Endometrial microvascular endothelial cells (primary cell): ENCODE measurements at regions not wholly inside any gene's neighbourhood (a gene's known extent, or its start where the extent isn't known, plus 50 kb on each side); places are given as distances from the start of the nearest gene placed in this dataset.

Experiments
- in situ Hi-C: cut with HindIII; loops from 2 replicates; pipeline ENCODE4 v1.10.0; 2017; ENCODE audit warnings: low sequenced_read_pairs, low pct_unique_long_range_greater_than_20kb; ENCODE audit errors: inconsistent ontology term

GRCh38 chr1:185490924-185491323 lies 173.9 kb upstream of the IVNS1ABP start:
- in situ Hi-C loops, result no loop called here

DNA sequence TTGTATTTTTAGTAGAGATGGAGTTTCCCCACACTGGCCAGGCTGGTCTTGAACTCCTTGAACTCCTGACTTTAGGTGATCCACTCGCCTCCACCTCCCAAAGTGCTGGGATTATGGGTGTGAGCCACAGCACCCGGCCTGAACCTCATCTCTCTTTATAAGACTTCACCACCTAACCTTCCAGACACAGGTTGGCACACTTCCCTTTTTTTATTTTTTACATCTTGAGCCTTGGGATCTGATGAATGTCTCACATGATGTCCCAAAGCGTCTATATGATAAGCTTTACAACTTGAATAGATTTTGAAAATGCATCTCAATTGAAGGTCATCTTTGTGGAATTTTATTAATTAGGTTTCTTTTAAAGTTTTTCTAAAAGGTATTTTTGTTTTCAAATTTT lies 172.4 kb upstream of the IVNS1ABP start:
- in situ Hi-C loops, result no loop called here

DNA sequence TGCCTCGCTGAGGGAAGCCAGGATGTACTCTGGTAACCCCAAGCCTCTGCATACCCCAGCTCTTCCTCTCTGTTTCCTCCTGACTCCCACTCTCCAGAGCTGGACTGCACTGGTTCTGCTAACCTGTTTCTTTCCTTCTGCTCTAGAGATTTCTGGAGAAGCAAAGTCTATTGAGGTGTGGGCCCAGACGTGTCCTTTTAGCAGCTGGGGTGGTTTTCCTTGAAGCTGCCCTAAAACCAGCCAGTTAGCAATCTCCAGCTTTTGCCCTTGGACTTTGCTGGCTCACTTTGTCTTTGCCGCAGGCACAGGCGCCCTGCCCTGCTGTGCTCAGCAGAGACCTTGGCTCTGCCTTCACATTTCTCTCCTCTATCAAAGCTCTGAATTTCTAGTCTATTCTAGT lies 171.8 kb upstream of the IVNS1ABP start:
- in situ Hi-C loops, result no loop called here

DNA sequence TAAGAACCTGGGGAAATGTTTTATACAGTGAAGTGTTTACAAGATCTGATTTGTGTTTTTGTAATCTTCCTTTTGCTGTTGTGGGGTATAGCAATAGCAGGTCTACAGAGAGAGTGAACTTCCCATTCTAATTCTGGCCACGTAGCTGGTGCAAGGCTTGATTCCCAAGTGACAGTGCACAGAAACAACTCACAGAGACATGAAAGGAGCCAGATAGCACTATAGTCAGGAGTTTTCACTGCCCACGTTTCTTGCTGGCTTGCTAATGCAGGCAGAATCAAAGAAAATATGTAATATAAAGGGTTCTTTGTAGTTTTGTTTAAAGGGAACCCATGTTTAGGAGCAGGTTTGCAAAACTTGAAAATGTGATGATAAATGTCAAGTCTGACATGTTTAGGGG lies 170.9 kb upstream of the IVNS1ABP start:
- in situ Hi-C loops, result no loop called here

GRCh38 chr1:185487026-185487425 lies 170.0 kb upstream of the IVNS1ABP start:
- in situ Hi-C loops, result no loop called here

GRCh38 chr1:185486346-185486745 lies 169.3 kb upstream of the IVNS1ABP start:
- in situ Hi-C loops, result no loop called here

GRCh38 chr1:185483664-185484450 lies 166.8 kb upstream of the IVNS1ABP start:
- in situ Hi-C loops, result no loop called here

DNA sequence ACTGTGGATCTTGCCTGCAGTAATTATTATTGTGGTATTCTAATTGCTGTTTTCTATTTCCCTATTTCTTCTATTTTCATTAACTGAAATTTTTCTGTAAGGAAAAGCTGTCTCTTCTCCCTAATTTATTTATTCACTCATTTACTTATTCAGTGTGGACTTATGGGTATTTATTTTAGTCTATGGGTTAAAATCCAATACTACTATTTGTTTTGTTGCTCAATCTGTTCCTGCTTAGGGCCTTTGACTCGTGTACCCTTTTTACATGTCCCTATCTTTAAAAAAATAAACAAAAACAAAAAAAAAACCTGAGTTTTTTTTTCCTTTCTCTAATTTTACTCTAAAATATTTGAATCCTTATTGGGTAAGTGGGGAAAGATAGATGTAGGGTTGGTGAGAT lies 166.2 kb upstream of the IVNS1ABP start:
- in situ Hi-C loops, result no loop called here

DNA sequence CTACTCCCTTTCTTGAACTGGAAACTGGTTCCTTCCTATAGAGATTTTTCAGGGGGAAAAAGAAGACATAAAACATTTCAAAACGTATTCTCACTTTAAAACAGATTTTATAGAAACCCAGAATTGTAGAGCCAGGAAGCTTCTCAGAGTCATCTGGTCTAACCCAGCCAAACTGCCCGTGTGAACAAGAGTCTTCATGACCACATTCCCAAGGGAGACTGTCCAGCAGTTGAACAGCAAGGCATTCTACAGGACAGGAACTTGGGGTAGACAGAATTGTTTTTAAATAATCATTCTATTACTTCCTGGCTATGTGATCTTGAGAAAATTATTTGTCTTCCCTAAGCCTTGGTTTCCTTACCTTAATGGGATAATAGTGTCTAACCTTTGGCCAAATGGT lies 163.5 kb upstream of the IVNS1ABP start:
- in situ Hi-C loops, result no loop called here

DNA sequence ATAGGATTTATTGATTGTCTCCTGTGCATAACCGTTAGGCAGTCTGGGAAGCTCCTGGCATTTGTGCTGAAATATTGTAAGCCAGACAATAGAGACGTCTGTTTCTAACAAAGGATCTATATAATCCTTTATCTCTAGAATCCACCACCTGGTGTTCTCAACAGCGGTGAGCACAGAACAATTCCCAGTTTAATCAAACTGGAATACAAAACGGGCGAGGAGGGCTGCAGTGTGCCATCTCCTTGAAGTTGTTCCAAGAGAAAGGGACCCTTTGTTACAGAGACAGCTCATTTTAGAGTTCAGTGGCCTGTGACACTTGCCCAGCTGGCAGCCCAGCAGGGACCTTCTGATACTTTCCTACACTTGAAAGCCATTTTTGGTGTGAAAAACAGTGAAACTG lies 162.8 kb upstream of the IVNS1ABP start:
- in situ Hi-C loops, result no loop called here

DNA sequence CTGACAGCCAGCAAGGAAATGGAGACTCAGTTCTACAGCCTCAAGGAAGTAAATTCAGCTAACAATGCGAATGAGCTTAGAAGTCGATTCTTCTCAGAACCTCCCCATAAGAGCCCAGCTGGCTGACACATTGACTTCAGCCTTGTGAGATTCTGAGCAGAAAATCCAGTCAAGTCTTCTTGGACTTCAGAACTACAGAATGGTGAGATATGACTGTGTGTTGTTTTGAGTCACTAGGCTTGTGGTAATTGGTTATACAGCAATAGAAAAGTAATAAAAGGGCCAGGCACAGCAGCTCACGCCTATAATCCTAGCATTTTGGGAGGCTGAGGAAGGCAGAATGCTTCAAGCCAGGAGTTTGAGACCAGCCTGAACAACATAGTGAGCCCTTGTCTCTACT lies 161.8 kb upstream of the IVNS1ABP start:
- in situ Hi-C loops, result no loop called here

- in situ Hi-C loops, result no loop called here
These were observed 160.9 kb upstream of the IVNS1ABP start for GRCh38 chr1:185477638-185478580.

DNA sequence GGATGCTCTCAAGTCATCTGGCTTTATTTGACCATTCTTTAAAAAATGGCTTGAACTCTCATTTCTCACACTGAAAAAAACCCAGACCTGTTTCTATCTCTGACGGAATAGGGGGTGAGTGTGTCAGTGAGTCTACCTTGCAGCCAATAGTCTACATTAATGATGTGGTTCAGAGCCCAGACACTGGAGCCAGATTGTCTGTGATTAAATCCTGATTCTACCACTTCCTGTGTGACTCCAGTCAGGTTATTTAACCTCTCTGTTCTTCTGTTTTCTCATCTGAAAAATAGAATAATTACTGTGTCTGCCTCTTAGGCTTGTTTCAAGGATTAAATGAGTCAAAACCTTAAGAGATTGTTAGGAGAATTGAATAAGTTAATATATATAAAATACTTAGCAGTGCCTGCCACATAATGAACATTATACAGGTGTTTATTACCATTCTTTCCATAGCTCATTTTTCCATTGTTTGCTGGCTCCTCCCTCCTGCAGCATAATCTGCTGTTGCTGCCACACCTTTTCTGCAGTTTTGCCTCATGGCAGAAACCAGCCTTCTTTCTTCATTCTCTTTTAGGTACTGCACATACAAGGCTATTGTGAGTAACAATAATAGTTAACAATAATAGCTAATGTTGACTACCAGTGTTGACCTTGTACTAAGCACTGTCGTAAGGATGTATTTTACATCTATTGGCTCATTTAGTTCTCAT lies 157.6 kb upstream of the IVNS1ABP start:
- in situ Hi-C loops, result no loop called here

- in situ Hi-C loops, result no loop called here
These were observed 156.1 kb upstream of the IVNS1ABP start for GRCh38 chr1:185473186-185473585.

DNA sequence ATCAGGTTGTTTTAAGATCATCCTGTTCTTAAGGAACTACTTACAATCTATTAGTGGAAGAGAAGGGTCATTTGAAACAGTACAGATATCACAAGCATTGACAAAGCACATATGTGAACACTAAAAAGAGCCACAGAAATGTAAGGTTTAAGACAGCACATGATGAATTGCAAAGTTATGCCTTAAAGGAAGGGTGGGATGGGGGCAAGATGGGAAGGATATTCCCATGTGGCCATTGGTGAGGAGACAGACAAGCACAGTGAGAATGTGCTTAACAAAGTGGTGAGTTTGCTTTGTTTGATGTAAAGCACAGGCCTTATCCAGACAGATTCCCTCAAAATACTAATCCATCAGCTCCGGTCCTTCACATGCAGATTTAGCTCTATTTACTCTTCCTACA lies 151.6 kb upstream of the IVNS1ABP start:
- in situ Hi-C loops, result no loop called here

GRCh38 chr1:185467122-185467521 lies 150.1 kb upstream of the IVNS1ABP start:
- in situ Hi-C loops, result no loop called here

GRCh38 chr1:185464777-185465176 lies 147.7 kb upstream of the IVNS1ABP start:
- in situ Hi-C loops, result no loop called here

DNA sequence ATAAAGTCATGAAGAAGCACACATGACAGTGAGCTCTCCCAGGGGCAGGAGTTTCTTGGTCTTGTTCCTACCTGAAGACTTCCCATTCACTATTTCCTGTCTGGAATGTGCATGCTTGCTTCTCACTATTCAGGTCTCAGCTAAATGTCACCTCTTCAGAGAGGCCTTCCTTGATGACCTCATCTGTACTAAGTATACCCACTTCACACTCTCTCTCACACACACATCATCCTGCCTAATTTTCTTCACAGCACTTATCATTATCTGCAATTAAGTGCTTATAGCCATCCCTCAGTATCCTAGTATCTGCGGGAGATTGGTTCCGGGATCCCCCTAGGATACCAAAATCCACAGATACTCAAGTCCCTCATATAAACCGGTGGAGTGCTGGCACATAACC lies 146.4 kb upstream of the IVNS1ABP start:
- in situ Hi-C loops, result no loop called here

DNA sequence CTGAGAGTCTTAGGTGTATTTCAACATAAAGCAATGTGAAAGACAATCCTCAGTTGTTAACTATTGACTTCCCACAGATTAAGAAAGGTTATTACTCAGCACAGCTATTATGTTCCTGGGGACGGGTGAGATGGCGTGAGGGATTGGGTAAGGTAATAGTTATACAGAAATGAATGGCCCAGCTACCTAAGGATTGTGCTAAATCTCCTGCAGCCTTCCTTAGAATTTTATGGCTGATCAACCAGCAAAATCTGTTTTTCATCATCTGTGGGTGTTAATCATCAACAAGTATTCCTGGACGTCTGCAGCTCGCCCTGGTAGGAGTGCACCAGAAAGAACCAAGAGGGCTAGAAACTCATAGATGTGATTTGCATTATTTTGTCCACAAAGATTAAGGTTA lies 146.0 kb upstream of the IVNS1ABP start:
- in situ Hi-C loops, result no loop called here
